ENCODE measurements at regions not wholly inside any gene's neighbourhood (a gene's known extent, or its start where the extent isn't known, plus 50 kb on each side); places are given as distances from the start of the nearest gene placed in this dataset.

DNA sequence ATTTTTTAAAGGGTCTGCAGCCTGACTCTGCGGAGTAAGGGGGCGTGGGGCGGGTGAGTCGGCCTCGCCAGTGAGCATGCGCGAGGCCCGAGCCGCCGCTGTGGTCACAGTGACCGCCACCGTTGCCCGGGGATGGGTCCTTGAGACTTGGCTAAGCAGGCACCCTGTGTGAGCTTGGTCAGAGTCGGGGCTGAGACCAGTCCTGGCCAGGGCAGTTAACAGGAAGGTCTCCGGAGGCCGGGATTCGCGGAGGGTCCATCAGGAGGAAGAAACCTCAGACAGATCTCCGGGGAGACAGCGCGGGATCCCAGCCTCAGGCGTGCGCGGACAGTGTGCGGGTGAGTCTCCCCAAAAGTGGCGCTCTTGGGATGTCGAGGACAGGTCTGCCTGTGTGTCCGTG is 1384.4 kb upstream of the PCDH10 start:
- no peak overlapping the region for H3K23ac ChIP-seq (ENCODE audit: low read depth, low read length)
- no peaks in the 10 kb centered on the region for H3K4me1 ChIP-seq (ENCODE audit: control insufficient read depth, insufficient read depth, low read length)
- no peak overlapping the region for H2BK5ac ChIP-seq (ENCODE audit: low read depth, low read length, poor library complexity, severe bottlenecking)
- H2BK15ac ChIP-seq (ENCODE audit: low read depth, low read length), result no peak overlapping the region
- no peaks in the 10 kb centered on the region for H3K79me1 ChIP-seq (ENCODE audit: low read depth in 1 of 2, low read length in 2 of 2)
- H3K4me2 ChIP-seq (ENCODE audit: low read depth, low read length), result no peak overlapping the region
- no peak overlapping the region for H3K14ac ChIP-seq (replicated peaks; ENCODE audit: low read depth, low read length)
- intact Hi-C loops (cut with micrococcal nuclease), result no loop called here
- DNase-seq (no peak), ATAC-seq (ENCODE audit: low read depth) (no peak)
- dilution Hi-C loops (cut with HindIII; ENCODE audit: low sequenced_read_pairs, unreplicated experiment), result no loop called here
- WGBS, 2 experiments (ENCODE audit: extremely low coverage in 2 of 2, insufficient read length in 1 of 2), result 92% methylated on average over 23 of the region's 28 CpGs; no CpG with 5 or more reads in 1 of the 2 experiments
- no peak overlapping the region for H3K9ac ChIP-seq (ENCODE audit: low read depth, low read length)
- no peaks in the 10 kb centered on the region for H3K36me3 ChIP-seq (ENCODE audit: control insufficient read depth, insufficient read depth, low read length)
- TF ChIP-seq FOS (IDR thresholded peaks at IDR 0.05; ENCODE audit: low read depth, low read length) (no peak), SMC3 (IDR thresholded peaks at IDR 0.05; ENCODE audit: low read depth, low read length) (no peak), CHD1 (IDR thresholded peaks at IDR 0.05; ENCODE audit: low read depth, low read length) (no peak), RFX5 (IDR thresholded peaks at IDR 0.05; ENCODE audit: low read depth, low read length) (no peak), MXI1 (IDR thresholded peaks at IDR 0.05; ENCODE audit: borderline replicate concordance, low read depth, low read length) (no peak), MAZ (IDR thresholded peaks at IDR 0.05; ENCODE audit: borderline replicate concordance, low read depth, low read length) (no peak), BHLHE40 (IDR thresholded peaks at IDR 0.05; ENCODE audit: low read depth, low read length) (no peak), POLR2A (IDR thresholded peaks at IDR 0.05; ENCODE audit: low read depth, low read length) (no peak)
- in situ Hi-C loops (cut with MboI; ENCODE audit: low sequenced_read_pairs), result no loop called here
- ChIA-PET CTCF (no interaction called here), POLR2A (ENCODE audit: unreplicated experiment) (no interaction called here)
- no peak overlapping the region for H4K5ac ChIP-seq (ENCODE audit: low read depth, low read length)
- H2BK120ac ChIP-seq (ENCODE audit: low read depth, low read length), result no peak overlapping the region
- no peak overlapping the region for H2AK5ac ChIP-seq (ENCODE audit: low read depth, low read length)
- no peaks in the 10 kb centered on the region for H3K27me3 ChIP-seq (ENCODE audit: control insufficient read depth, insufficient read depth, low read length)
- no TSS peak for BruUV-seq (replicated peaks)
- H3K9me1 ChIP-seq (ENCODE audit: insufficient read depth, low read length), result no peaks in the 10 kb centered on the region
- no peaks in the 10 kb centered on the region for H4K20me1 ChIP-seq (ENCODE audit: insufficient read depth, low read length)
- H2AFZ ChIP-seq (replicated peaks; ENCODE audit: low read length, poor library complexity), result no peak overlapping the region
- H4K91ac ChIP-seq (ENCODE audit: insufficient read depth, low read depth, low read length), result no peak overlapping the region
- no peak overlapping the region for H3K18ac ChIP-seq (ENCODE audit: low read depth, low read length)
- no peak overlapping the region for H4K8ac ChIP-seq (ENCODE audit: low read depth in 2 of 2, low read length in 2 of 2)
- H3K9me3 ChIP-seq (ENCODE audit: control insufficient read depth, insufficient read depth, low read length), result no peaks in the 10 kb centered on the region
- H3K4ac ChIP-seq (ENCODE audit: low read depth, low read length), result no peak overlapping the region
- no peak overlapping the region for H3K4me3 ChIP-seq (ENCODE audit: insufficient read depth, low read depth, low read length)
- no peak overlapping the region for H3K27ac ChIP-seq (ENCODE audit: insufficient read depth, low read length)
- H2BK20ac ChIP-seq (ENCODE audit: low read depth, low read length), result no peak overlapping the region
- H3K56ac ChIP-seq (ENCODE audit: extremely low read depth, insufficient read depth, low read length), result no peak overlapping the region
- no peak overlapping the region for H2AK9ac ChIP-seq (replicated peaks; ENCODE audit: low read depth, low read length, poor library complexity)

Data from IMR-90 (cell line).